ENCODE measurements at regions not wholly inside any gene's neighbourhood (a gene's known extent, or its start where the extent isn't known, plus 50 kb on each side); places are given as distances from the start of the nearest gene placed in this dataset.

DNA sequence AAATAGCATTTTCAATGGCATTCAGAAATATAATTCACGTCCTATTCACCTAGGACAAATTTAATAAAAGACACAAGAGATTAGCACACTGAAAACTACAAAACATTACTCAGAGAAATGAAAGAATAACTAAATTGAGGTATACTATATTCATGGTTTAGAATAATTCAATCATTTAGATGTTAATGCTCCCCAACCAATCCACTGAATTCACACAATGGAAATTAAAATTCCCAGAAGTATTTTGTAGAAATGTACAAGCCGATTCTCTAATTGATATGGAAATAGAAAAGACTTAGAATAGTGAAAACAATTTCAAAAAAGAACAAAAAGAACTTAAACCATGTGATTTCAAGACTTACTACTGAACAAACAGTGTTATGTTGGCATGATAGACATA lies 212.2 kb downstream of the ZEB2 start:
- TF ChIP-seq, protein P1, sequence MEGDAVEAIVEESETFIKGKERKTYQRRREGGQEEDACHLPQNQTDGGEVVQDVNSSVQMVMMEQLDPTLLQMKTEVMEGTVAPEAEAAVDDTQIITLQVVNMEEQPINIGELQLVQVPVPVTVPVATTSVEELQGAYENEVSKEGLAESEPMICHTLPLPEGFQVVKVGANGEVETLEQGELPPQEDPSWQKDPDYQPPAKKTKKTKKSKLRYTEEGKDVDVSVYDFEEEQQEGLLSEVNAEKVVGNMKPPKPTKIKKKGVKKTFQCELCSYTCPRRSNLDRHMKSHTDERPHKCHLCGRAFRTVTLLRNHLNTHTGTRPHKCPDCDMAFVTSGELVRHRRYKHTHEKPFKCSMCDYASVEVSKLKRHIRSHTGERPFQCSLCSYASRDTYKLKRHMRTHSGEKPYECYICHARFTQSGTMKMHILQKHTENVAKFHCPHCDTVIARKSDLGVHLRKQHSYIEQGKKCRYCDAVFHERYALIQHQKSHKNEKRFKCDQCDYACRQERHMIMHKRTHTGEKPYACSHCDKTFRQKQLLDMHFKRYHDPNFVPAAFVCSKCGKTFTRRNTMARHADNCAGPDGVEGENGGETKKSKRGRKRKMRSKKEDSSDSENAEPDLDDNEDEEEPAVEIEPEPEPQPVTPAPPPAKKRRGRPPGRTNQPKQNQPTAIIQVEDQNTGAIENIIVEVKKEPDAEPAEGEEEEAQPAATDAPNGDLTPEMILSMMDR (IDR thresholded peaks at IDR 0.05 in 8 of 11, conservative IDR thresholded peaks at IDR 0.05 in 3 of 11), result no peak
- TF ChIP-seq POLR2AphosphoS5 (IDR thresholded peaks at IDR 0.05), result no peak

All from spleen (tissue), 7 donors.